Aorta (tissue), 5 donors: ENCODE measurements at regions not wholly inside any gene's neighbourhood (a gene's known extent, or its start where the extent isn't known, plus 50 kb on each side); places are given as distances from the start of the nearest gene placed in this dataset.

Source experiments
- ATAC-seq: fragments of 200-7000 bp; cut with Tn5 transposase; one replicate; pipeline ENCODE4 v1.9.1; 2022; ENCODE audit warnings: moderate library complexity; ENCODE audit not compliant: low FRiP score
- DNase-seq, 2 donors: peaks; one replicate each; pipeline ENCODE4 v3.0.0-alpha.2; 2020
- H3K27ac ChIP-seq, 2 donors: one replicate each; pipeline ENCODE4 v1.5.1; 2013; ENCODE audit warnings: low read length in 2 of 2, mild to moderate bottlenecking in 2 of 2, moderate library complexity in 2 of 2, control low read depth in 1 of 2, inconsistent platforms in 1 of 2, low read depth in 1 of 2
- H3K27me3 ChIP-seq, 2 donors: one replicate each; pipeline ENCODE4 v1.6.1; 2013; ENCODE audit warnings: control low read depth in 1 of 2, low read length in 1 of 2, mild to moderate bottlenecking in 1 of 2, moderate library complexity in 1 of 2; ENCODE audit not compliant: insufficient read depth in 2 of 2, control insufficient read depth in 1 of 2
- H3K36me3 ChIP-seq, 2 donors: one replicate each; pipeline ENCODE4 v1.6.1; 2013; ENCODE audit warnings: control low read depth in 1 of 2, low read length in 1 of 2, mild to moderate bottlenecking in 1 of 2; ENCODE audit not compliant: insufficient read depth in 2 of 2, control insufficient read depth in 1 of 2
- H3K4me1 ChIP-seq, 2 donors: one replicate each; pipeline ENCODE4 v1.6.1; 2013; ENCODE audit warnings: low read length in 2 of 2, control low read depth in 1 of 2, mild to moderate bottlenecking in 1 of 2, moderate library complexity in 1 of 2; ENCODE audit not compliant: insufficient read depth in 2 of 2, control insufficient read depth in 1 of 2
- H3K4me3 ChIP-seq, 2 donors: one replicate each; pipeline ENCODE4 v1.5.1; 2013; ENCODE audit warnings: low read length in 2 of 2, control low read depth in 1 of 2, mild to moderate bottlenecking in 1 of 2
- H3K9me3 ChIP-seq: one replicate; pipeline ENCODE4 v1.6.1; 2013; ENCODE audit warnings: mild to moderate bottlenecking, low read length; ENCODE audit not compliant: control insufficient read depth
- WGBS, 2 donors: extraction: QIAGEN DNeasy Blood & Tissue Kit; methylation state at CpG; one replicate each; pipeline ENCODE4 v1.1.7; 2013; 5-methylcytosine and 5-hydroxymethylcytosine counted together
- intact Hi-C, 2 donors: fragments of 100-400 bp; cut with DNase I; formaldehyde crosslinking; loops; one replicate each; pipeline versions ENCODE4 v1.14.2 to v1.15.0; 2022
- donor health status: healthy with polysubstance abuse.
- donor health status: Bipolar disorder and iron deficiency.
- donor health status: DM: no; HTN: no; CAD: no.
- donor health status: DM: no; HTN: no; CAD: no.
- donor health status: DM: yes; HTN: yes; CAD: no.

DNA sequence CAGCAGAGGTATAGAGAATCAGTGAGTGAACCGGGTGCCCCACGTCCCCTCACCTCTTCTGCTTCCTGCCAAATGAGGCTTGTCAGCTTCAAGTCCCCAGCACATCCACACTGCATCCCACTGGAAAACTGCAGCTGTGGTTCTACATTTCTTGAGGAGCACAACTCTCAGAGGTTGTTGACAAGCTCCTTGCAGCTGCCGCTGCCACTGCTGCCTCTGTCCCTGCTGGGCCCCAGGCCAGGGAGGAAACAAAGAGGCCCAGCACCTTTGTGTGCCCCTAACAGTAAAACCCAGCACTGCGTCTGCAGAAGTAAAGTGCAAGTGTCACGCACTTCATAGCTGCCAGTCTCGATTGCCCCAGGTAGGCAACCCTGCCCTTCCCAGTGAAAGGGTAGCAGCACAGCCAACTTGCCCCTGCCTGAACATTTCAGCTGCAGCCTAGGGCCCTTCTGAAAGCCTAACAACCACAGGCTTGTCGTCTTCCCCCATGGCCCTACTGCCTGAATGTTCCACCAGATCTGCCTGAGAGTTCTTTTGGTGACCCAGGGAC lies 1162.1 kb upstream of the USP15 start:
- Histone ChIP-seq H3K4me1 (no peaks in the 10 kb centered on the region), H3K27ac (no peak overlapping the region), H3K27me3 (no peaks in the 10 kb centered on the region), H3K9me3 (no peaks in the 10 kb centered on the region), H3K36me3 (no peaks in the 10 kb centered on the region), H3K4me3 (no peak overlapping the region)
- 47 to 56% methylated on average over 7 of the region's 7 CpGs for WGBS, 2 donors
- intact Hi-C loops, result no loop called here
- ATAC-seq (no peak), DNase-seq (no peak)

DNA sequence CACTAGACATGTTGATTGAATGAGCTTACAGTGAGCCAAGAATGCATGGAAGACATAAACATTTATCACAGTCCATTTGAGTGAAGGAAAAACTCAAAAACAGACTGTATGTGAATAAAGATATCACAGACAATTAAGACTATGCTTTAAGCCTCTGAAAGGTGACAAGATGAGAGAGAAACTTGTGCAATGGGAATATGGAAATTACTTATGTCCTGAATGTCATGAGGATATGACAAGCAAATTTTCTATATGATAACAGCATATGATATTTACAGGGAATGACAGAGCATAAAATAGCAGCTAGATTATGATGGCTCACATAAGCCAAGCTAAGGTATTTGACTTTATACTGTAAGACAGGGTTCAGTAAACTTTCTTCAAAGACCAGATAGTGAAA lies 1153.1 kb upstream of the USP15 start:
- Histone ChIP-seq H3K4me3 (no peak overlapping the region), H3K27me3 (no peaks in the 10 kb centered on the region), H3K9me3 (peaks cover 2% of the 10 kb centered on the region), H3K36me3 (no peaks in the 10 kb centered on the region), H3K27ac (no peak overlapping the region), H3K4me1 (no peaks in the 10 kb centered on the region)
- ATAC-seq, result no peak
- intact Hi-C loops, result no loop called here
- DNase-seq, result no peak

DNA sequence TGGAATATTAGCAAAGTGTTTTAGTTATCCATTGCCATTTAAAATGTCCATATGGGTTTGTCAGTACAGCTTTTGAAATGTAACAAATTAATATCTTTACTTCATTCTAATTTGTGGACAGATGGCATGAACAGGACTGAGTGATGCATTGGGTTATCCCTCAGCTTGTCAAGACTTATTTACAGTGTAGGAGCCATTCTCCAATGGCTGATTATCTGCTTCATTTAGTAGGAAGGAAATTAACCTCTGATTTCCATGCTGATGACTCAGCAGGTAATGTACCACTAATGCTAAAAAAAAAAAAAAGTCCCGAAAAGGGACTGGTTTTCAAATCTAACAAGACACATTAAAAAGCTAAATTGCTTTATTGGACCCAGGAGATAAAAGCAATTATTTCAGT lies 1149.0 kb upstream of the USP15 start:
- Histone ChIP-seq H3K9me3 (no peaks in the 10 kb centered on the region), H3K4me1 (no peaks in the 10 kb centered on the region), H3K27ac (no peak overlapping the region), H3K36me3 (no peaks in the 10 kb centered on the region), H3K4me3 (no peak overlapping the region), H3K27me3 (no peaks in the 10 kb centered on the region)
- no peak for DNase-seq
- ATAC-seq, result no peak
- intact Hi-C loops, result no loop called here
- 85 to 91% methylated on average over 1 of the region's 1 CpG for WGBS, 2 donors

GRCh38 chr12:61137677-61138414 lies 1122.4 kb upstream of the USP15 start:
- Histone ChIP-seq H3K36me3 (no peaks in the 10 kb centered on the region), H3K4me1 (no peaks in the 10 kb centered on the region), H3K27ac (no peak overlapping the region), H3K4me3 (no peak overlapping the region), H3K9me3 (peaks cover 1% of the 10 kb centered on the region), H3K27me3 (no peaks in the 10 kb centered on the region)
- ATAC-seq (no peak), DNase-seq (no peak)
- 90 to 92% methylated on average over 3 of the region's 3 CpGs for WGBS, 2 donors
- intact Hi-C loops, result no loop called here

GRCh38 chr12:61138415-61138759 lies 1121.8 kb upstream of the USP15 start:
- no peak overlapping the region for H3K27ac ChIP-seq
- no peaks in the 10 kb centered on the region for H3K36me3 ChIP-seq
- no peak for ATAC-seq
- no peaks in the 10 kb centered on the region for H3K27me3 ChIP-seq
- H3K4me3 ChIP-seq, result no peak overlapping the region
- DNase-seq, result no peak
- intact Hi-C loops, result no loop called here
- no peaks in the 10 kb centered on the region for H3K4me1 ChIP-seq
- peaks cover 1% of the 10 kb centered on the region for H3K9me3 ChIP-seq

DNA sequence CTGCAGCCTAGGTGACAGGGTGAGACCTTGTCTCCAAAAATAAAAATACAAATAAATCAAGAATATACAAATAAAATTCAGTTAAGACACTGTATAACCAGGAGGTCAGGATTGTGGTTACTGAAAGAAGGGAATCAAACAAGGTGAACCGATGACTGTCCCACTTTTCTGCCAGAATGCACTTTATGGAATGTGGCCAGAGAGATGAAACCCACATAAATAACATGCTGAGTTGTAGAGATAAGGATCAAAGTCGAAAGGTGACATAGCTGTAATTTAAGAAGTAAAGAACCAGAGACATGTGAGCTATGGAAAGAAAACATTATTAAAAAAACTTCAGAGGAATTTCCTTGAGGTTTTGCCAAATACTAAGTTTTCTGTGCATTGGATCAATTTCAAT lies 1098.2 kb upstream of the USP15 start:
- Histone ChIP-seq H3K4me1 (no peaks in the 10 kb centered on the region), H3K9me3 (no peaks in the 10 kb centered on the region), H3K4me3 (no peak overlapping the region), H3K36me3 (no peaks in the 10 kb centered on the region), H3K27ac (no peak overlapping the region), H3K27me3 (no peaks in the 10 kb centered on the region)
- intact Hi-C loops, result no loop called here
- WGBS, 2 donors, result 33 to 55% methylated on average over 2 of the region's 2 CpGs
- ATAC-seq, result no peak
- no peak for DNase-seq

DNA sequence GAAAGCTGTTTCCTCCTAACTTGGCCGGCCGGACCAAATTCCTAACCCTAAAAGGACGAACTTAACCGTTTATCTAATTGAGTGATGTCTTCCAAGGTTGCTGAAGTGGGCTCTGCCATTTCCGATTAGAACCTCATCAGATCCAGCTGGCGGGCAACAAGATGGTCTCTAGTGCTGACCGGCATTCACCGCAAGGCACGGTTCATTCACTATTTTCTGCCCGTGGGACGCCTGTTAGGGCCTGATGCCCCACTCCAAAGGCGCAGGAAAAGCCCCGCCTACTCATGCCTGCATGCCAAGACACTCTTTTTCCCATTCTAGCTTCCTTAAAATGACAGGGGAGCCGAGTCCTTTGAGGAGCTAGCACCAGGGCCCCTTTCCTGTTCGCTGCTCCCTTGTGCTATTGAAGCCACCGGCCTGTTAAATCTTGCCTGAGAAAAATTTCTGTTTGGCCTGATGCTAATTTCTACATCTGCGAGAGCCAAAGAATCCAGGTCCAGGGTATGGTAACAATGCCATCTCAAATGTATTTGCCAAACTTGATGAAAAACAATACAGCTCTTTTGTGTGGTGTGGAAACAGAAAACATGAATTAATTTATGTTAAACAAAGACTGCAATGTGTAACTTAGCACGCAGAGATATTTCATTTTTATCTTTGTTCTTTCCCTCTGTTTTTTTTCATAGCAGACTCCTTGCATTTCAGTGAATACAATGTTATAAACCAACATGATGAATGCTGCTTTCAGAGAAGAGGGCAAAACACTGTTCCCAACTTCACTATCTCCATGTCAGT lies 1071.2 kb upstream of the USP15 start:
- peak in 1 of 2 donors; percentile 45 for DNase-seq
- Histone ChIP-seq H3K27me3 (no peaks in the 10 kb centered on the region), H3K4me3 (no peak overlapping the region), H3K9me3 (no peaks in the 10 kb centered on the region), H3K27ac (no peak overlapping the region), H3K36me3 (no peaks in the 10 kb centered on the region), H3K4me1 (no peaks in the 10 kb centered on the region)
- 41 to 47% methylated on average over 18 of the region's 18 CpGs for WGBS, 2 donors
- intact Hi-C loops, result no loop called here
- no peak for ATAC-seq

- ATAC-seq (no peak), DNase-seq (no peak)
- intact Hi-C loops, result no loop called here
- Histone ChIP-seq H3K4me3 (no peak overlapping the region), H3K36me3 (no peaks in the 10 kb centered on the region), H3K4me1 (no peaks in the 10 kb centered on the region), H3K9me3 (peaks cover 1% of the 10 kb centered on the region), H3K27me3 (no peaks in the 10 kb centered on the region), H3K27ac (no peak overlapping the region)
- 96% methylated on average over 3 of the region's 3 CpGs for WGBS, 2 donors
These were observed 1046.6 kb upstream of the USP15 start for GRCh38 chr12:61213646-61214045.

GRCh38 chr12:61220337-61220736 lies 1039.9 kb upstream of the USP15 start:
- intact Hi-C loops, result no loop called here
- Histone ChIP-seq H3K9me3 (no peaks in the 10 kb centered on the region), H3K36me3 (no peaks in the 10 kb centered on the region), H3K27me3 (no peaks in the 10 kb centered on the region), H3K4me1 (no peaks in the 10 kb centered on the region), H3K27ac (no peak overlapping the region), H3K4me3 (no peak overlapping the region)
- DNase-seq (no peak), ATAC-seq (no peak)
- WGBS, 2 donors, result 92% methylated on average over 4 of the region's 4 CpGs
